Endothelial cell of umbilical vein (primary cell): ENCODE measurements at regions not wholly inside any gene's neighbourhood (a gene's known extent, or its start where the extent isn't known, plus 50 kb on each side); places are given as distances from the start of the nearest gene placed in this dataset.

Experiments used
- BruUV-seq: library from RNA; stranded (reverse); fragments of 400-500 nt; replicated peaks from 2 replicates; lab custom pipeline; 2021; lab: Mats Ljungman, UMichigan
- CTCF ChIA-PET: fragments of 300-600, 350-600 bp; sonication (Branson Sonifier 250); formaldehyde crosslinking; loops from one replicate; lab custom pipeline; 2021; ENCODE audit warnings: antibody characterized with exemption, inconsistent platforms; lab: Charles Lee
- POLR2A ChIA-PET: fragments of 300-600, 350-600 bp; sonication (Branson Sonifier 250); formaldehyde crosslinking; loops from one replicate; lab custom pipeline; 2021; ENCODE audit warnings: antibody characterized with exemption, inconsistent platforms; lab: Charles Lee
- DNase-seq: peaks from one replicate; pipeline ENCODE4 v3.0.0-alpha.2; 2011; ENCODE audit warnings: low read depth, low spot score
- FAIRE-seq: peaks from 2 replicates; lab custom pipeline; 2011; peaks lifted over from hg19 to GRCh38; lab: Jason Lieb, UNC
- H2AFZ ChIP-seq: 2 replicates; pipeline ENCODE4 v1.6.0; 2012; ENCODE audit warnings: low read depth, low read length, control low read depth, inconsistent platforms
- H3K27ac ChIP-seq: 2 replicates; pipeline ENCODE4 v1.5.1; 2011; ENCODE audit warnings: low read depth, mild to moderate bottlenecking, control low read depth, low read length, moderate library complexity; ENCODE audit not compliant: insufficient read depth
- H3K27me3 ChIP-seq, 2 experiments: 2 replicates each; pipeline versions ENCODE4 v1.6.0 to v1.6.1; 2011; ENCODE audit warnings: low read length in 2 of 2, mixed read lengths in 1 of 2; ENCODE audit not compliant: control insufficient read depth in 2 of 2, insufficient read depth in 2 of 2
- H3K36me3 ChIP-seq, 2 experiments: 2 replicates in 1 of 2; 3 replicates in 1 of 2; pipeline ENCODE4 v1.5.1; 2011; ENCODE audit warnings: low read length in 2 of 2, mild to moderate bottlenecking in 1 of 2, moderate library complexity in 1 of 2; ENCODE audit not compliant: control insufficient read depth in 2 of 2, insufficient read depth in 2 of 2; ENCODE audit errors: extremely low read depth in 1 of 2
- H3K4me1 ChIP-seq: 3 replicates; pipeline ENCODE4 v1.5.1; 2011; ENCODE audit warnings: mild to moderate bottlenecking, low read length; ENCODE audit not compliant: control insufficient read depth, insufficient read depth; ENCODE audit errors: extremely low read depth
- H3K4me2 ChIP-seq: 2 replicates; pipeline ENCODE4 v1.6.1; 2011; ENCODE audit warnings: low read length, control low read depth, mixed read lengths; ENCODE audit not compliant: insufficient read depth
- H3K4me3 ChIP-seq, 3 experiments: fragments of 200-600 bp in 1 of 3; sonication (generic), shearing (Covaris generic) in 1 of 3; replicated peaks in 1 of 3; 2 replicates each; pipeline ENCODE4 v1.5.1; 2011 to 2016; ENCODE audit warnings: control low read depth in 3 of 3, low read length in 3 of 3, mild to moderate bottlenecking in 2 of 3, inconsistent platforms in 1 of 3, low read depth in 1 of 3, moderate library complexity in 1 of 3; ENCODE audit not compliant: insufficient read depth in 1 of 3
- H3K79me2 ChIP-seq: 2 replicates; pipeline ENCODE4 v1.6.0; 2012; ENCODE audit warnings: low read length, inconsistent platforms; ENCODE audit not compliant: control insufficient read depth, insufficient read depth
- H3K9ac ChIP-seq: replicated peaks from 2 replicates; pipeline ENCODE3; 2011; ENCODE audit warnings: low read length, control low read depth; ENCODE audit not compliant: insufficient read depth; ENCODE audit errors: extremely low read depth
- H3K9me1 ChIP-seq: replicated peaks from 3 replicates; pipeline ENCODE4 v1.6.0; 2011; ENCODE audit warnings: mild to moderate bottlenecking, low read length; ENCODE audit not compliant: control insufficient read depth, insufficient read depth; ENCODE audit errors: extremely low read depth
- H3K9me3 ChIP-seq: replicated peaks from 2 replicates; pipeline ENCODE4 v1.5.1; 2012; ENCODE audit warnings: low read length, inconsistent platforms; ENCODE audit not compliant: control insufficient read depth, insufficient read depth
- H4K20me1 ChIP-seq: replicated peaks from 2 replicates; pipeline ENCODE3; 2011; ENCODE audit warnings: mild to moderate bottlenecking, low read length; ENCODE audit not compliant: control insufficient read depth, insufficient read depth; ENCODE audit errors: extremely low read depth
- CTCF ChIP-seq, 2 donors: IDR thresholded peaks; 1 replicate in 1 of 2; 2 replicates in 1 of 2; pipeline ENCODE4 v1.5.1; 2011; ENCODE audit warnings: low read length in 2 of 2, mild to moderate bottlenecking in 2 of 2, moderate library complexity in 2 of 2, control low read depth in 1 of 2, inconsistent platforms in 1 of 2, low read depth in 1 of 2; ENCODE audit not compliant: insufficient read depth in 1 of 2; ENCODE audit errors: extremely low read depth in 1 of 2
- EZH2 ChIP-seq: IDR thresholded peaks from 2 replicates; pipeline ENCODE4 v1.6.1; 2012; ENCODE audit warnings: borderline replicate concordance, low read depth, mild to moderate bottlenecking, moderate library complexity, low read length, inconsistent platforms; ENCODE audit not compliant: severe bottlenecking
- FOS ChIP-seq: IDR thresholded peaks from 2 replicates; pipeline ENCODE4 v1.6.1; 2011; ENCODE audit warnings: mild to moderate bottlenecking, low read length, moderate library complexity, borderline replicate concordance; ENCODE audit not compliant: insufficient read depth
- GATA2 ChIP-seq: IDR thresholded peaks from 2 replicates; pipeline ENCODE4 v1.7.0; 2011; ENCODE audit warnings: low read depth, mild to moderate bottlenecking, moderate library complexity, mixed read lengths, low read length; ENCODE audit not compliant: insufficient read length, insufficient read depth
- JUN ChIP-seq: IDR thresholded peaks from 2 replicates; pipeline ENCODE4 v1.6.1; 2011; ENCODE audit warnings: borderline replicate concordance, low read depth; ENCODE audit not compliant: insufficient read length, insufficient read depth
- MAX ChIP-seq: IDR thresholded peaks from 2 replicates; pipeline ENCODE4 v1.6.1; 2011; ENCODE audit not compliant: insufficient read depth, insufficient read length
- MYC ChIP-seq: IDR thresholded peaks from one replicate; pipeline ENCODE4 v1.6.1; 2011; ENCODE audit warnings: mild to moderate bottlenecking, low read depth, low read length
- POLR2A ChIP-seq: IDR thresholded peaks from 2 replicates; pipeline ENCODE4 v1.6.1; 2012; ENCODE audit warnings: low read depth, mild to moderate bottlenecking, control low read depth, low read length
- POLR2AphosphoS5 ChIP-seq: IDR thresholded peaks from 2 replicates; pipeline ENCODE4 v1.6.1; 2012; ENCODE audit warnings: low read depth, mild to moderate bottlenecking, control low read depth, low read length, moderate library complexity; ENCODE audit not compliant: insufficient read depth
- dilution Hi-C: fragments of 300-500 bp; cut with MboI; formaldehyde crosslinking; loops from one replicate; pipeline ENCODE4 v1.15.0; 2019; ENCODE audit warnings: low sequenced_read_pairs; ENCODE audit not compliant: extremely low pct_ligation_motif_present
- intact Hi-C: fragments of 100-400 bp; cut with micrococcal nuclease; formaldehyde crosslinking; loops from one replicate; pipeline ENCODE4 v1.10.0; 2022

- H3K79me2 ChIP-seq, result no peaks in the 10 kb centered on the region
- ChIA-PET CTCF (no interaction called here), POLR2A (no interaction called here)
- H3K9me1 ChIP-seq, result no peaks in the 10 kb centered on the region
- BruUV-seq, result no TSS peak
- H3K4me2 ChIP-seq, result no peak overlapping the region
- FAIRE-seq (no peak), DNase-seq (no peak)
- H3K4me3 ChIP-seq, result no peak overlapping the region
- H3K9me3 ChIP-seq, result no peaks in the 10 kb centered on the region
- H3K9ac ChIP-seq, result no peak overlapping the region
- no peaks in the 10 kb centered on the region for H4K20me1 ChIP-seq
- dilution Hi-C loops, result no loop called here
- intact Hi-C loops, result no loop called here
- no peak overlapping the region for H3K27ac ChIP-seq
- H2AFZ ChIP-seq, result no peak overlapping the region
- H3K27me3 ChIP-seq, result peaks cover 0 to 1% of the 10 kb centered on the region in 2 experiments
- TF ChIP-seq EZH2, result no peak
- no peak for TF ChIP-seq POLR2AphosphoS5
- no peak for TF ChIP-seq CTCF (IDR thresholded peaks at IDR 0.05; ENCODE audit: extremely low read depth in 1 of 2, insufficient read depth in 1 of 2, low read depth in 1 of 2, low read length in 2 of 2)
- TF ChIP-seq MAX, result no peak
- TF ChIP-seq POLR2A, result no peak
- no peak for TF ChIP-seq FOS
- TF ChIP-seq JUN, result no peak
- no peak for TF ChIP-seq GATA2
- TF ChIP-seq MYC, result no peak
- no peaks in the 10 kb centered on the region for H3K4me1 ChIP-seq
- H3K36me3 ChIP-seq, result no peaks in the 10 kb centered on the region
Measured at GRCh38 chr4:26039639-26040359, 125.8 kb downstream of the SMIM20 start.
